Esophagus (tissue), 2 donors: ENCODE measurements at regions not wholly inside any gene's neighbourhood (a gene's known extent, or its start where the extent isn't known, plus 50 kb on each side); places are given as distances from the start of the nearest gene placed in this dataset.

ENCODE experiments used
- H3K27ac ChIP-seq, 2 donors: one replicate each; pipeline ENCODE4 v1.5.1; 2013; ENCODE audit warnings: low read depth in 2 of 2, mild to moderate bottlenecking in 2 of 2, inconsistent platforms in 1 of 2, low read length in 1 of 2, moderate library complexity in 1 of 2
- H3K27me3 ChIP-seq, 2 donors: one replicate each; pipeline ENCODE4 v1.6.1; 2013; ENCODE audit warnings: low read length in 2 of 2, control low read depth in 1 of 2, mild to moderate bottlenecking in 1 of 2; ENCODE audit not compliant: insufficient read depth in 2 of 2, control insufficient read depth in 1 of 2
- H3K36me3 ChIP-seq, 2 donors: one replicate each; pipeline ENCODE4 v1.6.1; 2013; ENCODE audit warnings: low read length in 1 of 2; ENCODE audit not compliant: control insufficient read depth in 2 of 2, insufficient read depth in 2 of 2
- H3K4me1 ChIP-seq, 2 donors: one replicate each; pipeline ENCODE4 v1.6.1; 2013; ENCODE audit warnings: low read length in 1 of 2; ENCODE audit not compliant: control insufficient read depth in 2 of 2, insufficient read depth in 2 of 2
- H3K4me3 ChIP-seq, 2 donors: one replicate each; pipeline ENCODE4 v1.5.1; 2013; ENCODE audit warnings: low read length in 2 of 2, mild to moderate bottlenecking in 2 of 2, low read depth in 1 of 2, moderate library complexity in 1 of 2
- H3K9me3 ChIP-seq, 2 donors: one replicate each; pipeline ENCODE4 v1.6.1; 2013; ENCODE audit warnings: mild to moderate bottlenecking in 2 of 2, low read depth in 1 of 2, low read length in 1 of 2, moderate library complexity in 1 of 2; ENCODE audit not compliant: control insufficient read depth in 2 of 2, insufficient read depth in 1 of 2
- WGBS, 2 donors: extraction: QIAGEN DNeasy Blood & Tissue Kit; methylation state at CpG; one replicate each; pipeline ENCODE4 v1.1.7; 2013; 5-methylcytosine and 5-hydroxymethylcytosine counted together
- donor health status: healthy with polysubstance abuse.
- donor health status: Bipolar disorder and iron deficiency.

GRCh38 chr11:87473174-87473573, 435.4 kb downstream of the TMEM135 start:
- 62 to 65% methylated on average over 1 of the region's 1 CpG for WGBS, 2 donors
- no peak overlapping the region for H3K27ac ChIP-seq
- H3K27me3 ChIP-seq, result no peaks in the 10 kb centered on the region

GRCh38 chr11:87466223-87466622, 428.5 kb downstream of the TMEM135 start:
- no peaks in the 10 kb centered on the region for H3K36me3 ChIP-seq
- no peaks in the 10 kb centered on the region for H3K4me1 ChIP-seq
- no peaks in the 10 kb centered on the region for H3K27me3 ChIP-seq
- 36 to 37% methylated on average over 2 of the region's 2 CpGs for WGBS, 2 donors
- no peak overlapping the region for H3K27ac ChIP-seq
- no peaks in the 10 kb centered on the region for H3K9me3 ChIP-seq
- H3K4me3 ChIP-seq, result no peak overlapping the region

More at GRCh38 chr11:87473174-87473573, 435.4 kb downstream of the TMEM135 start:
- H3K36me3 ChIP-seq, result no peaks in the 10 kb centered on the region
- H3K4me1 ChIP-seq, result no peaks in the 10 kb centered on the region
- H3K4me3 ChIP-seq, result no peak overlapping the region
- H3K9me3 ChIP-seq, result no peaks in the 10 kb centered on the region

- Histone ChIP-seq H3K4me3 (no peak overlapping the region), H3K27ac (no peak overlapping the region), H3K27me3 (no peaks in the 10 kb centered on the region), H3K9me3 (no peaks in the 10 kb centered on the region), H3K4me1 (no peaks in the 10 kb centered on the region), H3K36me3 (no peaks in the 10 kb centered on the region)
- 64 to 71% methylated on average over 4 of the region's 4 CpGs for WGBS, 2 donors
These were observed 428.0 kb downstream of the TMEM135 start for GRCh38 chr11:87465716-87466115.

- Histone ChIP-seq H3K4me1 (no peaks in the 10 kb centered on the region), H3K27ac (no peak overlapping the region), H3K4me3 (no peak overlapping the region), H3K27me3 (no peaks in the 10 kb centered on the region), H3K36me3 (no peaks in the 10 kb centered on the region), H3K9me3 (no peaks in the 10 kb centered on the region)
- WGBS, 2 donors, result 92 to 93% methylated on average over 4 of the region's 4 CpGs
These were observed 425.9 kb downstream of the TMEM135 start for GRCh38 chr11:87463486-87464102.

- no peaks in the 10 kb centered on the region for H3K36me3 ChIP-seq
- no peaks in the 10 kb centered on the region for H3K27me3 ChIP-seq
- H3K4me1 ChIP-seq, result no peaks in the 10 kb centered on the region
- no peak overlapping the region for H3K4me3 ChIP-seq
- 39 to 61% methylated on average over 1 of the region's 1 CpG for WGBS, 2 donors
- no peaks in the 10 kb centered on the region for H3K9me3 ChIP-seq
- H3K27ac ChIP-seq, result no peak overlapping the region
These were observed 424.4 kb downstream of the TMEM135 start for GRCh38 chr11:87462171-87462570.

- WGBS, 2 donors, result 89 to 94% methylated on average over 4 of the region's 4 CpGs
These were observed 423.3 kb downstream of the TMEM135 start for GRCh38 chr11:87460842-87461637.

GRCh38 chr11:87460279-87460678, 422.5 kb downstream of the TMEM135 start:
- Histone ChIP-seq H3K4me3 (no peak overlapping the region), H3K9me3 (no peaks in the 10 kb centered on the region), H3K27ac (no peak overlapping the region), H3K36me3 (no peaks in the 10 kb centered on the region), H3K4me1 (no peaks in the 10 kb centered on the region), H3K27me3 (no peaks in the 10 kb centered on the region)
- WGBS, 2 donors, result 88 to 90% methylated on average over 1 of the region's 1 CpG

More at GRCh38 chr11:87460842-87461637, 423.3 kb downstream of the TMEM135 start:
- no peak overlapping the region for H3K4me3 ChIP-seq
- H3K27ac ChIP-seq, result no peak overlapping the region
- H3K9me3 ChIP-seq, result no peaks in the 10 kb centered on the region
- no peaks in the 10 kb centered on the region for H3K36me3 ChIP-seq
- H3K4me1 ChIP-seq, result no peaks in the 10 kb centered on the region
- H3K27me3 ChIP-seq, result no peaks in the 10 kb centered on the region

- H3K4me1 ChIP-seq, result no peaks in the 10 kb centered on the region
- no peak overlapping the region for H3K27ac ChIP-seq
- H3K27me3 ChIP-seq, result no peaks in the 10 kb centered on the region
- no peak overlapping the region for H3K4me3 ChIP-seq
- H3K9me3 ChIP-seq, result no peaks in the 10 kb centered on the region
- 86 to 91% methylated on average over 3 of the region's 3 CpGs for WGBS, 2 donors
- no peaks in the 10 kb centered on the region for H3K36me3 ChIP-seq
These were observed 421.6 kb downstream of the TMEM135 start for GRCh38 chr11:87459351-87459750.

GRCh38 chr11:87456499-87456898, 418.8 kb downstream of the TMEM135 start:
- Histone ChIP-seq H3K27ac (no peak overlapping the region), H3K27me3 (peaks cover 0 to 2% of the 10 kb centered on the region in 2 donors), H3K9me3 (no peaks in the 10 kb centered on the region), H3K4me1 (no peaks in the 10 kb centered on the region), H3K4me3 (no peak overlapping the region), H3K36me3 (no peaks in the 10 kb centered on the region)
- 91 to 93% methylated on average over 1 of the region's 1 CpG for WGBS, 2 donors

- H3K9me3 ChIP-seq, result no peaks in the 10 kb centered on the region
- H3K27ac ChIP-seq, result no peak overlapping the region
- H3K27me3 ChIP-seq, result peaks cover 0 to 2% of the 10 kb centered on the region in 2 donors
- 83 to 90% methylated on average over 3 of the region's 3 CpGs for whole genome bisulfite sequencing, 2 donors
- no peak overlapping the region for H3K4me3 ChIP-seq
- H3K4me1 ChIP-seq, result no peaks in the 10 kb centered on the region
- H3K36me3 ChIP-seq, result no peaks in the 10 kb centered on the region
These were observed 417.4 kb downstream of the TMEM135 start for GRCh38 chr11:87455180-87455579.
